LHCN-M2 (cell line): ENCODE measurements at regions not wholly inside any gene's neighbourhood (a gene's known extent, or its start where the extent isn't known, plus 50 kb on each side); places are given as distances from the start of the nearest gene placed in this dataset.
A peak's percentile ranks its signal among the peaks of the same experiment; 100 is the strongest.
"Not testable (repeated sequence)": the region's sequence is repeated elsewhere in the genome, so short reads cannot be mapped to it uniquely, and the experiment has no call there.

Experiments used
- DNase-seq: peaks from one replicate; pipeline ENCODE4 v3.0.0-alpha.2; 2012; ENCODE audit warnings: low read depth

GRCh38 chr2:88920399-88920798 is 228.9 kb downstream of the RPIA start:
- DNase-seq: not testable (repeated sequence)

DNA sequence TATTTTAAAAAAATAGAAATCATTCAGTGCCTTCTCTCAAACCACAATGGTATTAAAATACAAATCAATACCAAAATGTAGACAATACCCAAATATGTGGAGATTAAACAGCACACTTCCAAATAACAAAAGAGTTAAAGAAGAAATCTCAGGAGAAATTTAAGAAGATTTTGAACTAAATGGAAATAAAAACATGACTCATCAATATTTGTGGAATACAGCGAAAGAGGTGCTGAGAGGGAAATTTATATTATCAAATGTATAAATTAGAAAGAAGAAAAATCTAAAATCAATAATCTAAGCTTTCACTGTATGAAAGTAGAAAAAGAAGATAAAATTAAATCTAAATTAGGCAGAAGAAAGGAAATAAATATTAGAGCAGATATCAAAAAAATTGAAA is 233.1 kb downstream of the RPIA start:
- no peak for DNase-seq

DNA sequence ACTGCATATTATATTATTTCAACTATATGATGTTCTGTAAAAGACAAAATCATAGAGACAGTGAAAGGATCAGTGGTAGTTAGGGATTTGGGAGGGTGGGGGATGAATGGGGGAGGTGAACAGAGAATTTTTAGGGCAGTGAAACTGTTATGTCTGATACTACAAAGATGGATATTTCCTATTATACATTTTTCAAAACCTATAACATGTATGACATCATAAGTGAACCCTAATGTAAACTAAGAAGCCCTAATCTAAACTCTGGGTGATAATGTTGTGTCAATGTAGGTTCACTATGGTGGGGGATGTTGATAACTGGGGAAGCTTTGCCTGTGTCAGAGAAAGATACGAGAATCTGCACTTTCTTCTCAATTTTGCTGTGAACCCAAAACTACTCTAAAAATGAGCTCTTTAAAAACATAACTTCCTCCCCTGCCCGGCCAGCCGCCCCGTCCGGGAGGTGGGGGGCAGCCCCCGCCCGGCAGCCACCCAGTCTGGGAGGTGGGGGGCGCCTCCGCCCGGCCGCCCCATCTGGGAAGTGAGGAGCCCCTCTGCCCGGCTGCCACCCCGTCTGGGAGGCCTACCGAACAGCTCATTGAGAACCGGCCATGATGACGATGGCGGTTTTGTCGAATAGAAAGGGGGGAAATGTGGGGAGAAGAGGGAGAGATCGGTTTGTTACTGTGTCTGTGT is 234.4 kb downstream of the RPIA start:
- no peak for DNase-seq

- DNase-seq: no peak
Observed at GRCh38 chr2:88927128-88927527, 235.7 kb downstream of the RPIA start.

GRCh38 chr2:88930659-88931058 is 239.2 kb downstream of the RPIA start:
- DNase-seq: no peak

DNA sequence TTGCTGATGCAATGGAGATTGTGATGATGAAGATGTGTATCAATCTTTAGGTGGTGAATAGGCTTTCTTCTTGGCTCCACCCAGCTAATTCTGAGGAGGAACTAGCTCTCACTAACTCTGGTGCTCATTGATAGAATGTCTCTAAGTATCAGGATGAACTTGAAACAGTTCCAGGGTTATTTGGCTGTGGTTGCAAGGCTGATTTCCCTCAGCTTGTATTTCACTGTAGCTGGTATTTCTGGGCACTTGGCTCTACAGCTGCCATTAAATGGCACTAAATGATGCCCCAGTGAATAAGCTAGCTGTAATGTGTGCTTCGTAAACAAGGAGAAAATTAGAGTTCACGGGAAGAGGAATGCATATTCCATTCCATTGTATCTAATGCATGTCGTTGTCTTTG is 241.2 kb downstream of the RPIA start:
- DNase-seq: no peak

DNA sequence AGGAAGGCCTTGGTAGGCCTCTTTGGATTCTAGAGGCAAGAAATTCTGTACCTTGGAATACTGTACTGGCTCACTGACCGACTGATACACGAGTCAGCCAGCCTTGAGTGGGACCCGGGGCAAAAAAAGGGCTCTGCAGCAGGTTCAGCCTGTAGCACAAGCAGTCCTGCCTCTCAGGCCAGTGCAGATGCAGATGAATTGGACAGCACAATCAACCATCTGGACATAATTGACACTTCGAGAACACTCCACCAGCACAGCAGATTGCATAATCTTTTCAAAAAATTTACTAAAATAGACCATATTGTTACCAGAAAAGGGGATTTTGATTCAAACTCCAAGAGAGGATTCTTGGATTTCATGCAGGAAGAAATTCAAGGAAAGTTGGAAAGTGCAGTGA is 241.6 kb downstream of the RPIA start:
- no peak for DNase-seq

DNA sequence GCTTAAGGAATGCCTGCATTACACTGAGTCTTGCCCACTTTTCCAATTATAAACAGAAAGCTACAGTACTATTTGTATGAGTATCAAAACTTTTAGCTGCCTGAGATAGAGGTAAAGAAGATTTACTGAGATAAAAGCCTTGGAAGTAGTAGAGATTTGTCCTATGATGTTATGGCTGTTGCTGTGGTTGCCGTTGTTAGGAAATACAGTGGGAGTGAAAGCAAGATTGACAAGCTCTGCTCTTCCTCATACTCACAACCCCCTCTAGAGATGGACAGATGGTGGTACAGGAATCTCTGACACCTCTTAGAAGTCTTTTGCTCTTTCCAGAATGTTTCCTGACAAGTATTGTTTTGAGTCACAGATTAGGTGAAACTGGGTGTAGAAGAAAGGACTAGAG is 242.5 kb downstream of the RPIA start:
- DNase-seq: peak; percentile 3

DNA sequence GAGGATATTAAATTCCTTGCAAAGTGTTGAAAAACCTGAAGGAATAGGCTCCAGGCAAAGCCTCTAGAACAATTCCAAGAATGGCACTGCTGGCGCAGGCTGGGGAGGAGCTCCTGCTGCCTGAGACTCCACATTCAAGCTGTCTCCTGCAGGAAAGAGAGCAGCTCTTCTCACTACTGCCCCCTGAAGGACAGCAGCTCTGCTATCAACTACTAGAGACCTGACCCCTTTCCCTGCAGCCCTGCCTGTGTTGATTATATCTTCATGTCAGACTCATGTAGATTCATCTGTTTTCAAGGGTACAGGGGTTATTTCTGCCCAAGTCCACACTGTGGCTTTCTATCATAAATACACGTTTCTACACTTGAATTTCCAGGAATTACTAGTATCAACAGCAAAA is 249.7 kb downstream of the RPIA start:
- not testable (repeated sequence) for DNase-seq

DNA sequence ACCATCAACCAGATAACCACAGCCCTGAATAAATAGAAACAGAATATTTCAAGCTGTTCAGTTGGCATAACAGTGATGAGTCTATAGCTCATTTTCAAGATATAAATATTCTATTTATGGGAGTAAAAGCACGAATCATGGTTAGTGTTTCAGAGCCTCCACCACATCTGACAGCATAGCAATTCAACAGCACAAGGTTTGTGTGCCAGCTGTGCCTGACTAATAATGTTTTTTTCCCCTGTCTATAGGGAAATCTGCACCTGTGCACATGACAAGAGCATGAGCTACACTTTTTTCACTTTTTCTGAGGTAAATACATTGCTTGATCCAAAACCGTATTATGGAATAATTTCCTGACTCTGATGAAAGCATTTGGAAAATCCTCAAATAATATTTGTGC is 251.3 kb downstream of the RPIA start:
- DNase-seq: no peak

DNA sequence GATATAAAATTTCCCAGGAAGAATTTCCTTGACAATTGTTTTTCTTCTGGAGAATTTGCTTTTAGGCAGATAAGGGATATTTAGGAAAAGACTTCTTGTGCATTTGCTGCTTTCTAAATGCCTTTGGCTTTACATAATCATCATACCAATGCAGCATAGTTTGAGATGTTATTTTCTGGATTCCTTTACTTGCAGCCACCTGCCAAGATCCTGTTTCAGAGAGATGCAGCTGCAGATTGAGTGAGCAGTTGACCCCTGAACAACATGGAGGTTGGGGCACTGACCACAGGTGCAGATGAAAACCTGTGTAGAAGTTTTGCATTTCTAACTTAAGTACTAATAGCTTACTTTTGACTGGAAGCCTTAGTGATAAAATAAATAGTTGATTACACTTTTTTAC is 257.9 kb downstream of the RPIA start:
- no peak for DNase-seq

DNA sequence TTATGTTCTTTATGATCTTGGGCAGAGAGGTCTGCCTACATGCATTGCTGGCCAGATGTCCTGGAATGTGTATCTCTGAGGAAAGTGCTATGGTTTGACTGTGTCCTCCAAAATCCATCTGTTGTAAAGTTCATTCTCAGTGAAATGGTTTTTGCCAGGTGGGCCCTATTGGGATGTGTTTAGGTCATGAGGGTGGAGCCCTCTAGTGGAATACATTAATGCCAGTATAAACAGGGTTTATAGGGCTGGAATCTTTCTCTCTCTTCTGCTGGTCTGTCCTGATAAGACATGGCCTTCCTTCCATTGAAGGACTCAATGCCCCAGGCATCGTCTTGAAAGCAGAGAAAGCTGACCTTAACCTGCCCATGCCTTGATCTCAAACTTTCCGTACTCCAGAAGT is 258.5 kb downstream of the RPIA start:
- no peak for DNase-seq

- no peak for DNase-seq
Observed at GRCh38 chr2:88955607-88956006, 264.1 kb downstream of the RPIA start.

DNA sequence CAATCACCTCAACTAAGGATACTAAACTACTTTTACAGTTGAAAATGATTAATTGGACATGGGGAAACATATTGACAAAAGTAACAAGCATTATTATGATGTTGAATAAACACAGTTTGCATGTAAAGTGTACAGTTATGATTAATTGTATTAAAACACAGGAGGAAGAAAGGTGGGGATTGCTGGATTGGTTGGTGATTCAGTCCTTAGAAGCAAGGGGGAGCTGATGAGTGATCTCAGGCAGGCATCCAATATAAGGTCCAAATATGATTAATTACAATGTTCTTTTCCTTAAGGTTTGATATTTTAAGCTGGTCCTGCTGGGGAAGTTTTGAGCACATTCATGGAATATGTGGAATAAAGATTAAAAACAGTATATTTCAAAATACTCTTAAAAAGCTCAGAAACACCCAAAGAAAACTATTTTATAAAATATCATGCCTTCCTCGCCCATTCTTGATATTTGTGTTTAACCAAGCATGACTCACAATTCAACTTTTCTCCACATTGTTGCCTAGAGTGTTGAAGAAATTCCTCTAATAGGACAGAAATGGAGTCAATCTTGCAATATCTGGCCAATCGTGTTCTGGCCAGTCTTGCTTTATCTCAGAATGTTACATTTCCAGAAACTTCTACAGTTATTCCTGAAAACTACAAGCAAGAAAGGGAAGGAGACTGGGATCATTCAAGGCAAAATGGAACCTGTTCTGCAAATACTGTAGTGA is 268.2 kb downstream of the RPIA start:
- DNase-seq: peak; percentile 2

- DNase-seq: not testable (repeated sequence)
Observed at GRCh38 chr2:88961323-88961722, 269.9 kb downstream of the RPIA start.

DNA sequence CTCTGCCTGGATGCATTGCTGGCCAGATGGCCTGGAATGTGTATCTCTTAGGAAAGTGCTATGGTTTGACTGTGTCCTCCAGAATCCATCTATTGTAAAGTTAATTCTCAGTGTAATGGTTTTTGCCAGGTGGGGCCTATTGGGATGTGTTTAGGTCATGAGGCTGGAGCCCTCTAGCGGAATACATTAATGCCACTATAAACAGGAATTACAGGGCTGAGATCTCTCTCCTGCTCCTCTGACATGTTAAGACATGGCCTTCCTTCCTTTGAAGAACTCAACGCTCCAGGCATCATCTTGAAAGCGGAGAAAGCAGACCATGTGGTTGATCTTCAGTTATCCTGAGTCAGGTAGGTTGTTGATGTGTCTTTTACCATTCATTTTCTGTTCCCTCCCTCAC is 276.4 kb downstream of the RPIA start:
- no peak for DNase-seq

GRCh38 chr2:88978011-88978410 is 286.5 kb downstream of the RPIA start:
- not testable (repeated sequence) for DNase-seq

- DNase-seq: not testable (repeated sequence)
Observed at GRCh38 chr2:88978446-88978845, 287.0 kb downstream of the RPIA start.

DNA sequence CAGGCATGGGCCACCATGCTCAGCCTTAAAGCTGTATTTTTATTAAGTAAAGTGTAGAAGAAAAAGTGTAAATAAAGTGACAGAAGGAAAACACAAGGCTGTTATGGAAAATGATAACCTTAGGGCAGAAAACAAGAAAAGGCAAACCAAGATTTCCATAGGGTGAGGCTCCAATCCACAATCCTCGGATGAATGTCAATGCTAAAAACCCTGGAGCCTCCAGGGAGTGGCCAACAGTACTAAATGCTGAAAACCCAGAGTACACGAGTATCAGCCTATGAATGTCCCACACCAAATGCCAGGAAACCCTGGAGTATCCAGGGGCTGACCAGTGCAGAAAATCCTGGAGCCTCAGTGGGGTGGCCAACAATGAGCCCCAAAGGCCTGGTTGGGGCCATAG is 292.6 kb downstream of the RPIA start:
- not testable (repeated sequence) for DNase-seq

DNA sequence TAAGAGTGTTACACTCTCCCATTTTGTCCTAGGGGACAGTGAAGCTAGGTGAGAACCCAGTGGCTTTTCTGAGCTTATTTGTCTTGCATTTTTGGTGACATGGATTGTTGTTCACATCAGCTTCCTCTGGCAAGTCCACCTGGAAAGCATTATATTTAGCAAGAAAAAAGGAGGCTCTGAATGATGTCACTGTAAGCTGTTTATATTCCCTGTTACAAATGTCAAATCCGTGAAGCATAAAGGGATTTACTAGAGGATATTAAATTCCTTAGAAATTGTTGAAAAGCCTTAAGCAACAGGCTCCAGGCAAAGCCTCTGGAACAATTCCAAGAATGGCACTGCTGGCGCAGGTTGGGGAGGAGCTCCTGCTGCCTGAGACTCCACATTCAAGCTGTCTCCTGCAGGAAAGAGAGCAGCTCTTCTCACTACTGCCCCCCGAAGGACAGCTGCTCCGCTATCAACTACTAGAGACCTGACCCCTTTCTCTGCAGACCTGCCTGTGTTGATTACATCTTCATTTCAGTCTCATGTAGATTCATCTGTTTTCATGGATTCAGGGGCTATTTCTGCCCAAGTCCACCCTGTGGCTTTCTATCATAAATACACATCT is 295.4 kb downstream of the RPIA start:
- DNase-seq: not testable (repeated sequence)

GRCh38 chr2:88988617-88989016 is 297.1 kb downstream of the RPIA start:
- not testable (repeated sequence) for DNase-seq

DNA sequence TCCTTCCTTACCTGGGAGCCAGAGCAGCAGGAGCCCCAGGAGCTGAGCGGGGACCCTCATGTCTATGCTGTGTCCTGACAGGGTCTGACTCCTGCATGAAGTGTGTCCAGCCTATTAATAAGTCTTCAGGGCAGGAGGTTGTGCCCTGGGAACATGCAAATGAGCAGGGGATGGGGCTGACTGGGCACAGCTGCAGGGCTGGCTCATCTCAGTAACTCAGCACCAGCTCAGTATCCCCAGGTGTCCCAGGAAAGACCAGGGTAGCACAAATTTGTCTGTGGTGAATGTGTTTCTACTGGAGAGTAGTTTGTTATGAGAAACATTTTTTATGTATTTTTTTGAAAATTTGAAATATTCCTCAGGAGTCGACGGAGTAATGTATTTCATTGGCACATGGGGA is 301.3 kb downstream of the RPIA start:
- DNase-seq: not testable (repeated sequence)

GRCh38 chr2:88994856-88995255 is 303.4 kb downstream of the RPIA start:
- DNase-seq: not testable (repeated sequence)
